CD8-positive, alpha-beta memory T cell (primary cell): ENCODE measurements at regions not wholly inside any gene's neighbourhood (a gene's known extent, or its start where the extent isn't known, plus 50 kb on each side); places are given as distances from the start of the nearest gene placed in this dataset.

Experiments
- CTCF ChIA-PET: fragments of 350-600 bp; sonication (Branson Sonifier 250); formaldehyde crosslinking; loops from one replicate; lab custom pipeline; 2021; ENCODE audit warnings: antibody characterized with exemption; lab: Charles Lee
- POLR2A ChIA-PET: fragments of 350-600 bp; sonication (Branson Sonifier 250); formaldehyde crosslinking; loops from one replicate; lab custom pipeline; 2021; ENCODE audit warnings: antibody characterized with exemption; lab: Charles Lee
- DNase-seq, 5 donors: peaks; one replicate each; pipeline versions ENCODE4 v3.0.0 to v3.0.0-alpha.2; 2020 to 2022; ENCODE audit warnings: mixed read lengths in 1 of 5
- H3K27ac ChIP-seq: one replicate; pipeline ENCODE4 v1.7.0; 2013; ENCODE audit warnings: low read depth, mild to moderate bottlenecking, low read length, moderate library complexity
- H3K27me3 ChIP-seq: 2 replicates; pipeline ENCODE4 v1.7.0; 2013; ENCODE audit warnings: low read length, mild to moderate bottlenecking; ENCODE audit not compliant: insufficient read depth, poor library complexity, severe bottlenecking
- H3K36me3 ChIP-seq: 2 replicates; pipeline ENCODE4 v1.7.0; 2013; ENCODE audit warnings: mild to moderate bottlenecking, low read length, moderate library complexity; ENCODE audit not compliant: insufficient read depth
- H3K4me1 ChIP-seq: 2 replicates; pipeline ENCODE4 v1.7.0; 2013; ENCODE audit warnings: mild to moderate bottlenecking, low read length, moderate library complexity; ENCODE audit not compliant: insufficient read depth
- H3K4me3 ChIP-seq: 2 replicates; pipeline ENCODE4 v1.7.0; 2013; ENCODE audit warnings: mild to moderate bottlenecking, low read length
- H3K9me3 ChIP-seq: 2 replicates; pipeline ENCODE4 v1.7.0; 2013; ENCODE audit warnings: mild to moderate bottlenecking, low read length
- H3K27ac Mint-ChIP-seq, 8 donors: one replicate each; pipeline ENCODE4 v1.8.0; 2020 to 2021; ENCODE audit warnings: mixed read lengths in 8 of 8, mild to moderate bottlenecking in 6 of 8, inconsistent platforms in 3 of 8, moderate library complexity in 3 of 8
- H3K27me3 Mint-ChIP-seq, 2 donors: one replicate each; pipeline ENCODE4 v1.8.0; 2020 to 2021; ENCODE audit warnings: mixed read lengths in 2 of 2, mild to moderate bottlenecking in 1 of 2, moderate library complexity in 1 of 2
- H3K36me3 Mint-ChIP-seq, 3 donors: one replicate each; pipeline ENCODE4 v1.8.0; 2020 to 2021; ENCODE audit warnings: mixed read lengths in 3 of 3, inconsistent platforms in 1 of 3, mild to moderate bottlenecking in 1 of 3
- H3K4me1 Mint-ChIP-seq, 3 donors: one replicate each; pipeline ENCODE4 v1.8.0; 2020 to 2021; ENCODE audit warnings: mixed read lengths in 3 of 3, inconsistent platforms in 1 of 3, mild to moderate bottlenecking in 1 of 3
- H3K4me3 Mint-ChIP-seq, 7 donors: one replicate each; pipeline ENCODE4 v1.8.0; 2020 to 2021; ENCODE audit warnings: mixed read lengths in 7 of 7, mild to moderate bottlenecking in 6 of 7, moderate library complexity in 4 of 7, inconsistent platforms in 2 of 7
- H3K9me3 Mint-ChIP-seq, 5 donors: one replicate each; pipeline ENCODE4 v1.8.0; 2020 to 2022; ENCODE audit warnings: mixed read lengths in 5 of 5, mild to moderate bottlenecking in 3 of 5, moderate library complexity in 2 of 5, inconsistent platforms in 1 of 5

- H3K4me1 ChIP-seq = no peaks in the 10 kb centered on the region
- H3K27me3 ChIP-seq = no peaks in the 10 kb centered on the region
- H3K27me3 Mint-ChIP-seq = peaks cover 10 to 34% of the 10 kb centered on the region in 2 donors
- peaks cover 2 to 16% (median 10%) of the 10 kb centered on the region in 3 donors for H3K4me1 Mint-ChIP-seq
- no peak overlapping the region for H3K27ac ChIP-seq
- POLR2A ChIA-PET = no interaction called here
- no peak overlapping the region for H3K4me3 ChIP-seq
- no peaks in the 10 kb centered on the region for H3K9me3 Mint-ChIP-seq
- no peak for DNase-seq
- no peaks in the 10 kb centered on the region for H3K36me3 Mint-ChIP-seq
- no peak overlapping the region for H3K27ac Mint-ChIP-seq
- no peaks in the 10 kb centered on the region for H3K9me3 ChIP-seq
- no peaks in the 10 kb centered on the region for H3K36me3 ChIP-seq
- CTCF ChIA-PET = no interaction called here
- no peak overlapping the region for H3K4me3 Mint-ChIP-seq
Observed at GRCh38 chr17:74015990-74016389, 187.5 kb upstream of the RPL38 start.

GRCh38 chr17:74016461-74016860, 187.0 kb upstream of the RPL38 start:
- DNase-seq = no peak
- ChIA-PET CTCF (no interaction called here), POLR2A (no interaction called here)
- no peak overlapping the region for H3K27ac Mint-ChIP-seq
- no peak overlapping the region for H3K4me3 Mint-ChIP-seq
- H3K27ac ChIP-seq = no peak overlapping the region
- peaks cover 2 to 16% (median 10%) of the 10 kb centered on the region in 3 donors for H3K4me1 Mint-ChIP-seq
- no peaks in the 10 kb centered on the region for H3K4me1 ChIP-seq
- no peaks in the 10 kb centered on the region for H3K36me3 Mint-ChIP-seq
- H3K9me3 Mint-ChIP-seq = no peaks in the 10 kb centered on the region
- peaks cover 9 to 31% of the 10 kb centered on the region in 2 donors for H3K27me3 Mint-ChIP-seq
- no peaks in the 10 kb centered on the region for H3K27me3 ChIP-seq
- H3K36me3 ChIP-seq = no peaks in the 10 kb centered on the region
- H3K9me3 ChIP-seq = no peaks in the 10 kb centered on the region
- H3K4me3 ChIP-seq = no peak overlapping the region

- Mint-ChIP-seq H3K9me3 (no peaks in the 10 kb centered on the region), H3K4me1 (peaks cover under 1 to 8% (median 4%) of the 10 kb centered on the region in 3 donors), H3K27me3 (peaks cover 9 to 31% of the 10 kb centered on the region in 2 donors), H3K4me3 (no peak overlapping the region), H3K27ac (no peak overlapping the region), H3K36me3 (no peaks in the 10 kb centered on the region)
- POLR2A ChIA-PET = no interaction called here
- H3K27me3 ChIP-seq = no peaks in the 10 kb centered on the region
- DNase-seq = no peak
- CTCF ChIA-PET = no interaction called here
- H3K4me1 ChIP-seq = no peaks in the 10 kb centered on the region
- no peak overlapping the region for H3K4me3 ChIP-seq
- no peaks in the 10 kb centered on the region for H3K36me3 ChIP-seq
- H3K27ac ChIP-seq = no peak overlapping the region
- H3K9me3 ChIP-seq = no peaks in the 10 kb centered on the region
Observed at GRCh38 chr17:74017466-74017865, 186.0 kb upstream of the RPL38 start.

GRCh38 chr17:74018115-74018514, 185.4 kb upstream of the RPL38 start:
- ChIA-PET CTCF (no interaction called here), POLR2A (no interaction called here)

GRCh38 chr17:74019271-74019670, 184.2 kb upstream of the RPL38 start:
- Mint-ChIP-seq H3K27me3 (peaks cover 7 to 21% of the 10 kb centered on the region in 2 donors), H3K27ac (no peak overlapping the region), H3K36me3 (no peaks in the 10 kb centered on the region), H3K9me3 (no peaks in the 10 kb centered on the region), H3K4me1 (no peaks in the 10 kb centered on the region), H3K4me3 (no peak overlapping the region)
- Histone ChIP-seq H3K27me3 (no peaks in the 10 kb centered on the region), H3K27ac (no peak overlapping the region), H3K36me3 (no peaks in the 10 kb centered on the region), H3K4me1 (no peaks in the 10 kb centered on the region), H3K4me3 (no peak overlapping the region), H3K9me3 (no peaks in the 10 kb centered on the region)
- no peak for DNase-seq
- ChIA-PET CTCF (no interaction called here), POLR2A (no interaction called here)

More at GRCh38 chr17:74018115-74018514, 185.4 kb upstream of the RPL38 start:
- no peaks in the 10 kb centered on the region for H3K36me3 Mint-ChIP-seq
- DNase-seq = no peak
- peaks cover 0 to 2% (median 0%) of the 10 kb centered on the region in 3 donors for H3K4me1 Mint-ChIP-seq
- Histone ChIP-seq H3K27me3 (no peaks in the 10 kb centered on the region), H3K27ac (no peak overlapping the region), H3K9me3 (no peaks in the 10 kb centered on the region), H3K4me1 (no peaks in the 10 kb centered on the region), H3K36me3 (no peaks in the 10 kb centered on the region), H3K4me3 (no peak overlapping the region)
- no peak overlapping the region for H3K4me3 Mint-ChIP-seq
- H3K9me3 Mint-ChIP-seq = no peaks in the 10 kb centered on the region
- no peak overlapping the region for H3K27ac Mint-ChIP-seq
- H3K27me3 Mint-ChIP-seq = peaks cover 9 to 27% of the 10 kb centered on the region in 2 donors

GRCh38 chr17:74019860-74020259, 183.6 kb upstream of the RPL38 start:
- Mint-ChIP-seq H3K4me1 (no peaks in the 10 kb centered on the region), H3K36me3 (no peaks in the 10 kb centered on the region), H3K4me3 (no peak overlapping the region), H3K9me3 (no peaks in the 10 kb centered on the region), H3K27me3 (peaks cover 7 to 20% of the 10 kb centered on the region in 2 donors), H3K27ac (no peak overlapping the region)
- Histone ChIP-seq H3K36me3 (no peaks in the 10 kb centered on the region), H3K9me3 (no peaks in the 10 kb centered on the region), H3K27me3 (no peaks in the 10 kb centered on the region), H3K4me1 (no peaks in the 10 kb centered on the region), H3K27ac (no peak overlapping the region), H3K4me3 (no peak overlapping the region)
- CTCF ChIA-PET = no interaction called here
- POLR2A ChIA-PET = no interaction called here
- no peak for DNase-seq

GRCh38 chr17:74020522-74020921, 183.0 kb upstream of the RPL38 start:
- no peaks in the 10 kb centered on the region for H3K9me3 ChIP-seq
- no peaks in the 10 kb centered on the region for H3K36me3 Mint-ChIP-seq
- H3K27ac Mint-ChIP-seq = peak overlapping the region in 1 of 8 donors; percentile 7
- CTCF ChIA-PET = no interaction called here
- H3K9me3 Mint-ChIP-seq = no peaks in the 10 kb centered on the region
- H3K36me3 ChIP-seq = no peaks in the 10 kb centered on the region
- DNase-seq = no peak
- H3K27me3 ChIP-seq = no peaks in the 10 kb centered on the region
- H3K4me1 Mint-ChIP-seq = no peaks in the 10 kb centered on the region
- POLR2A ChIA-PET = no interaction called here
- no peak overlapping the region for H3K4me3 Mint-ChIP-seq
- H3K27me3 Mint-ChIP-seq = peaks cover 4 to 14% of the 10 kb centered on the region in 2 donors
- no peak overlapping the region for H3K4me3 ChIP-seq
- no peaks in the 10 kb centered on the region for H3K4me1 ChIP-seq
- H3K27ac ChIP-seq = no peak overlapping the region

GRCh38 chr17:74024871-74025531, 178.5 kb upstream of the RPL38 start:
- POLR2A ChIA-PET = no interaction called here
- no peak for DNase-seq

More at GRCh38 chr17:74024871-74025531, 178.5 kb upstream of the RPL38 start:
- peaks cover 9 to 18% of the 10 kb centered on the region in 2 donors for H3K27me3 Mint-ChIP-seq
- H3K4me3 Mint-ChIP-seq = no peak overlapping the region
- H3K4me1 ChIP-seq = no peaks in the 10 kb centered on the region
- no peaks in the 10 kb centered on the region for H3K27me3 ChIP-seq
- no peaks in the 10 kb centered on the region for H3K36me3 ChIP-seq
- H3K4me3 ChIP-seq = no peak overlapping the region
- H3K9me3 Mint-ChIP-seq = no peaks in the 10 kb centered on the region
- CTCF ChIA-PET = no interaction called here
- H3K4me1 Mint-ChIP-seq = no peaks in the 10 kb centered on the region
- no peaks in the 10 kb centered on the region for H3K36me3 Mint-ChIP-seq
- no peaks in the 10 kb centered on the region for H3K9me3 ChIP-seq
- no peak overlapping the region for H3K27ac ChIP-seq
- H3K27ac Mint-ChIP-seq = no peak overlapping the region
